SU-DHL-6 (cell line): ENCODE measurements at regions not wholly inside any gene's neighbourhood (a gene's known extent, or its start where the extent isn't known, plus 50 kb on each side); places are given as distances from the start of the nearest gene placed in this dataset.

ENCODE experiments used
- EZH2phosphoT487 ChIP-seq: fragments of 200-600 bp; sonication (generic), shearing (Covaris generic); conservative IDR thresholded peaks from 2 replicates; pipeline ENCODE4 v1.6.1; 2018; ENCODE audit warnings: mild to moderate bottlenecking, antibody characterized with exemption, low read length, moderate library complexity, mixed read lengths
- TF ChIP-seq, protein P1 (sequence below): fragments of 200-600 bp; sonication (generic); IDR thresholded peaks from one replicate; pipeline ENCODE4 v1.5.1; 2017; ENCODE audit warnings: antibody characterized with exemption, mild to moderate bottlenecking, low read length, moderate library complexity; ENCODE audit not compliant: insufficient read depth, poor library complexity, severe bottlenecking

DNA sequence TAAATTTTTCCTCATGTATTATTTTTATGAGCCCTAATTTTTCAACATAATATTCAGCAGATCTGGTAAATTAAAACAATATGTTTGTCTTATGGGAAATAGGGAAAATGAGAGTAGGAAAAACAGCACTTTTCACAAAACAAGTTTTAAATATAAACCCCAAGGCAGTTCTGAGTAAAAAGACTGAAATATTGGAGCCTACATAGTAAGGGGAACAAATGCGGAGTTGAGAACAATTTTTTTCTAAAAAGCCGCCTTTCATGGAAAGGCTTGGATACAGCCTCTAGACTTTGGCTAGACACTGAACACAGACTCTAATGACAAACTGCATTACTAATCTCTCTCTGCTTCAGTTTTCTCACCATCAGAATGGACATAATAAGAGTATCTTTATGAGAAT lies 174.1 kb downstream of the NOL4 start:
- TF ChIP-seq, protein P1, sequence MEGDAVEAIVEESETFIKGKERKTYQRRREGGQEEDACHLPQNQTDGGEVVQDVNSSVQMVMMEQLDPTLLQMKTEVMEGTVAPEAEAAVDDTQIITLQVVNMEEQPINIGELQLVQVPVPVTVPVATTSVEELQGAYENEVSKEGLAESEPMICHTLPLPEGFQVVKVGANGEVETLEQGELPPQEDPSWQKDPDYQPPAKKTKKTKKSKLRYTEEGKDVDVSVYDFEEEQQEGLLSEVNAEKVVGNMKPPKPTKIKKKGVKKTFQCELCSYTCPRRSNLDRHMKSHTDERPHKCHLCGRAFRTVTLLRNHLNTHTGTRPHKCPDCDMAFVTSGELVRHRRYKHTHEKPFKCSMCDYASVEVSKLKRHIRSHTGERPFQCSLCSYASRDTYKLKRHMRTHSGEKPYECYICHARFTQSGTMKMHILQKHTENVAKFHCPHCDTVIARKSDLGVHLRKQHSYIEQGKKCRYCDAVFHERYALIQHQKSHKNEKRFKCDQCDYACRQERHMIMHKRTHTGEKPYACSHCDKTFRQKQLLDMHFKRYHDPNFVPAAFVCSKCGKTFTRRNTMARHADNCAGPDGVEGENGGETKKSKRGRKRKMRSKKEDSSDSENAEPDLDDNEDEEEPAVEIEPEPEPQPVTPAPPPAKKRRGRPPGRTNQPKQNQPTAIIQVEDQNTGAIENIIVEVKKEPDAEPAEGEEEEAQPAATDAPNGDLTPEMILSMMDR, result no peak
- TF ChIP-seq EZH2phosphoT487, result no peak
